Heart left ventricle (tissue), 16 donors: ENCODE measurements at regions not wholly inside any gene's neighbourhood (a gene's known extent, or its start where the extent isn't known, plus 50 kb on each side); places are given as distances from the start of the nearest gene placed in this dataset.

Source experiments
- ATAC-seq, 4 donors: fragments of 200-7000 bp; cut with Tn5 transposase; one replicate each; pipeline ENCODE4 v1.9.1; 2020 to 2022; ENCODE audit warnings: moderate library complexity in 4 of 4, mild to moderate bottlenecking in 3 of 4, moderate number of reproducible peaks in 1 of 4
- DNase-seq, 5 donors: peaks; one replicate each; pipeline ENCODE4 v3.0.0-alpha.2; 2020
- H3K27ac ChIP-seq, 12 donors: fragments of 200-600 bp; sonication (generic) in 4 of 12; one replicate each; pipeline versions ENCODE4 v1.5.0 to v1.8.0; 2016 to 2022; ENCODE audit warnings: mild to moderate bottlenecking in 2 of 12
- H3K27me3 ChIP-seq, 9 donors: fragments of 200-600 bp; sonication (generic) in 2 of 9; one replicate each; pipeline versions ENCODE4 v1.5.1 to v1.8.0; 2016 to 2022; ENCODE audit warnings: mild to moderate bottlenecking in 3 of 9
- H3K36me3 ChIP-seq, 9 donors: fragments of 200-600 bp; sonication (generic) in 2 of 9; one replicate each; pipeline versions ENCODE4 v1.5.0 to v1.8.0; 2018 to 2022; ENCODE audit warnings: mild to moderate bottlenecking in 2 of 9
- H3K4me1 ChIP-seq, 12 donors: fragments of 200-600 bp; sonication (generic) in 4 of 12; one replicate each; pipeline versions ENCODE4 v1.5.0 to v1.8.0; 2016 to 2022; ENCODE audit warnings: mild to moderate bottlenecking in 3 of 12
- H3K4me3 ChIP-seq, 12 donors: fragments of 200-600 bp; sonication (generic) in 4 of 12; one replicate each; pipeline versions ENCODE4 v1.5.0 to v1.8.0; 2017 to 2022; ENCODE audit warnings: mild to moderate bottlenecking in 9 of 12, moderate library complexity in 4 of 12
- H3K9me3 ChIP-seq, 12 donors: fragments of 200-600 bp; sonication (generic) in 4 of 12; one replicate each; pipeline versions ENCODE4 v1.5.0 to v1.8.0; 2016 to 2022; ENCODE audit warnings: mild to moderate bottlenecking in 1 of 12
- CTCF ChIP-seq, 12 donors: fragments of 200-600 bp; sonication (generic) in 4 of 12; IDR thresholded peaks; one replicate each; pipeline versions ENCODE4 v1.5.0 to v1.8.0; 2018 to 2022; ENCODE audit warnings: antibody characterized with exemption in 12 of 12, mild to moderate bottlenecking in 5 of 12
- POLR2A ChIP-seq, 2 donors: fragments of 450-650 bp; IDR thresholded peaks; one replicate each; pipeline ENCODE4 v1.6.1; 2017; ENCODE audit warnings: antibody characterized with exemption in 2 of 2, mild to moderate bottlenecking in 2 of 2, moderate library complexity in 2 of 2
- WGBS, 4 donors: extraction: QIAGEN DNeasy Blood & Tissue Kit in 2 of 4; methylation state at CpG; one replicate each; pipeline versions ENCODE4 v1.1.5 to v1.1.7; 2013 to 2018; 5-methylcytosine and 5-hydroxymethylcytosine counted together
- intact Hi-C, 10 donors: fragments of 100-400 bp; cut with DNase I; formaldehyde crosslinking; loops; one replicate each; pipeline versions ENCODE4 v1.11.1 to v1.14.2; 2022
- donor health status: ischemic (EF 13 %, LVEDD 7.1; RV severe dilation, severe dysfunction).
- donor health status: healthy with polysubstance abuse.
- donor health status: DM: no; HTN: yes; CAD: no.
- donor health status: DM: no; HTN: no; CAD: no.
- donor health status: ischemic (EF 25% LVEDD 6.9; RV normal size, moderate dysfunction).
- donor health status: ischemic (EF 25% LVEDD 5.7; RV mildly dilated, moderate dysfunction).
- donor health status: healthy.
- donor health status: DM: yes; HTN: yes; CAD: no.
- donor health status: ischemic (EF 35%, LVEDD 5.7; RV mildly dilated, moderate dysfunction).
- donor health status: nonischemic (EF 11% LVEDD 7.7; RV severe dilation, severe dysfunction).
- donor health status: DM: yes; HTN: yes; CAD: no.
- donor health status: PGD.
- donor health status: ischemic (EF 29% LVEDD 5.4; RV normal size, mild dysfunction).
- donor health status: nonischemic (EF 23%, LVEDD 6.1; RV moderate dilation, normal function).

- Histone ChIP-seq H3K4me1 (no peaks in the 10 kb centered on the region), H3K27ac (no peak overlapping the region), H3K9me3 (peaks cover 0 to 9% (median 0%) of the 10 kb centered on the region in 12 donors), H3K4me3 (no peak overlapping the region), H3K36me3 (no peaks in the 10 kb centered on the region), H3K27me3 (peaks cover 0 to 29% (median 5%) of the 10 kb centered on the region in 9 donors)
- TF ChIP-seq CTCF (IDR thresholded peaks at IDR 0.05), result no peak
- no peak for TF ChIP-seq POLR2A (IDR thresholded peaks at IDR 0.05)
- intact Hi-C loops, result no loop called here
- WGBS, 4 donors, result 72 to 83% (median 78%) methylated on average over 4 of the region's 4 CpGs
- DNase-seq (no peak), ATAC-seq (no peak)
These were observed 68.1 kb downstream of the HTR5A start for GRCh38 chr7:155138204-155138603.

- no peak for DNase-seq
- WGBS, 4 donors, result 16 to 22% (median 18%) methylated on average over 5 of the region's 5 CpGs
- H3K27me3 ChIP-seq, result peaks cover 0 to 31% (median 10%) of the 10 kb centered on the region in 9 donors
- no peak for TF ChIP-seq POLR2A (IDR thresholded peaks at IDR 0.05)
- no peak for TF ChIP-seq CTCF (IDR thresholded peaks at IDR 0.05)
- H3K36me3 ChIP-seq, result no peaks in the 10 kb centered on the region
- no peak for ATAC-seq
- H3K9me3 ChIP-seq, result peaks cover 0 to 7% (median 0%) of the 10 kb centered on the region in 12 donors
- no peaks in the 10 kb centered on the region for H3K4me1 ChIP-seq
- no peak overlapping the region for H3K4me3 ChIP-seq
- H3K27ac ChIP-seq, result no peak overlapping the region
- intact Hi-C loops, result no loop called here
These were observed 71.4 kb downstream of the HTR5A start for GRCh38 chr7:155141562-155141961.

- no peak for TF ChIP-seq CTCF (IDR thresholded peaks at IDR 0.05)
- no peak for TF ChIP-seq POLR2A (IDR thresholded peaks at IDR 0.05)
- intact Hi-C loops, result no loop called here
- Histone ChIP-seq H3K27ac (no peak overlapping the region), H3K4me1 (no peaks in the 10 kb centered on the region), H3K9me3 (no peaks in the 10 kb centered on the region), H3K4me3 (no peak overlapping the region), H3K27me3 (peaks cover 0 to 29% (median 10%) of the 10 kb centered on the region in 9 donors), H3K36me3 (no peaks in the 10 kb centered on the region)
- DNase-seq, result no peak
- ATAC-seq, result no peak
- 62 to 78% (median 67%) methylated on average over 9 of the region's 9 CpGs for WGBS, 4 donors
These were observed 73.3 kb downstream of the HTR5A start for GRCh38 chr7:155143381-155143780.

- no peak for TF ChIP-seq CTCF (IDR thresholded peaks at IDR 0.05)
- TF ChIP-seq POLR2A (IDR thresholded peaks at IDR 0.05), result no peak
- Histone ChIP-seq H3K27me3 (peaks cover 0 to 22% (median 10%) of the 10 kb centered on the region in 9 donors), H3K27ac (no peak overlapping the region), H3K4me1 (no peaks in the 10 kb centered on the region), H3K36me3 (no peaks in the 10 kb centered on the region), H3K9me3 (no peaks in the 10 kb centered on the region), H3K4me3 (no peak overlapping the region)
- DNase-seq (no peak), ATAC-seq (no peak)
- intact Hi-C loops, result no loop called here
- WGBS, 4 donors, result 58 to 79% (median 68%) methylated on average over 5 to 6 of the region's 6 CpGs
These were observed 74.2 kb downstream of the HTR5A start for GRCh38 chr7:155144371-155144770.
